Fibroblast of pulmonary artery (primary cell): ENCODE measurements at regions not wholly inside any gene's neighbourhood (a gene's known extent, or its start where the extent isn't known, plus 50 kb on each side); places are given as distances from the start of the nearest gene placed in this dataset.

Experiments
- DNase-seq: peaks from one replicate; pipeline ENCODE4 v3.0.0-alpha.2; 2010; ENCODE audit warnings: low read depth
- H3K4me3 ChIP-seq: replicated peaks from 2 replicates; pipeline ENCODE4 v1.5.1; 2011; ENCODE audit warnings: low read depth, mild to moderate bottlenecking, control low read depth, low read length, moderate library complexity
- CTCF ChIP-seq: IDR thresholded peaks from 2 replicates; pipeline ENCODE4 v1.5.1; 2011; ENCODE audit warnings: mild to moderate bottlenecking, control low read depth, low read length, inconsistent platforms; ENCODE audit errors: missing control alignments

GRCh38 chr21:20265707-20266440 lies 732.3 kb upstream of the NCAM2 start:
- TF ChIP-seq CTCF, result no peak
- no peak for DNase-seq
- no peak overlapping the region for H3K4me3 ChIP-seq

- no peak overlapping the region for H3K4me3 ChIP-seq
Observed at GRCh38 chr21:20266441-20266710, 731.8 kb upstream of the NCAM2 start.

GRCh38 chr21:20270365-20271055 lies 727.7 kb upstream of the NCAM2 start:
- no peak overlapping the region for H3K4me3 ChIP-seq
- DNase-seq, result no peak
- no peak for TF ChIP-seq CTCF

More at GRCh38 chr21:20266441-20266710, 731.8 kb upstream of the NCAM2 start:
- no peak for DNase-seq
- no peak for TF ChIP-seq CTCF

- no peak overlapping the region for H3K4me3 ChIP-seq
- no peak for TF ChIP-seq CTCF
- no peak for DNase-seq
Observed at GRCh38 chr21:20272791-20273362, 725.3 kb upstream of the NCAM2 start.

- no peak for TF ChIP-seq CTCF
- DNase-seq, result no peak
Observed at GRCh38 chr21:20276377-20276776, 721.8 kb upstream of the NCAM2 start.

DNA sequence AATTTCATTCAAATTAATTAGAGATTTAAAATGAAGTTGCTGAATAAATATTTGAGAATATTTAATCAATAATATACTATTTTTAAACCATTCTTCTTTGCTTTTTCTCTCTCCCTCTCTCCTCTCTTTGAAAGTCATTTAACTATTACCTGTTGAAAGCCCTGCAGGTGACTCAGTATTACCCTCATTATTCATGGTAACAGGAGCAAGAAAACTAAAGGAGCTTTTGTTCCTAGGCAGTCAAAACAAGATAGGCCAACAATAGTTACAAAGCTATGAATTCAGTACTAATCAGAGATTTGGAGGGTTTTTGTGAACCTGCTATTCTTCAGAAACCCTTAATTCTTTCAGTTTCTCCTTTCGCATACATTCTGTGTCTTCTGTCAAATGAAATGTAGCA lies 721.3 kb upstream of the NCAM2 start:
- DNase-seq, result no peak
- TF ChIP-seq CTCF, result no peak
- no peak overlapping the region for H3K4me3 ChIP-seq

More at GRCh38 chr21:20276377-20276776, 721.8 kb upstream of the NCAM2 start:
- no peak overlapping the region for H3K4me3 ChIP-seq
